Right forelimb (tissue), 1 donor: ENCODE measurements at regions not wholly inside any gene's neighbourhood (a gene's known extent, or its start where the extent isn't known, plus 50 kb on each side); places are given as distances from the start of the nearest gene placed in this dataset.
A peak's percentile ranks its signal among the peaks of the same experiment; 100 is the strongest.

ENCODE experiments used
- DNase-seq: peaks from one replicate; pipeline ENCODE4 v3.0.0-alpha.2; 2018

DNA sequence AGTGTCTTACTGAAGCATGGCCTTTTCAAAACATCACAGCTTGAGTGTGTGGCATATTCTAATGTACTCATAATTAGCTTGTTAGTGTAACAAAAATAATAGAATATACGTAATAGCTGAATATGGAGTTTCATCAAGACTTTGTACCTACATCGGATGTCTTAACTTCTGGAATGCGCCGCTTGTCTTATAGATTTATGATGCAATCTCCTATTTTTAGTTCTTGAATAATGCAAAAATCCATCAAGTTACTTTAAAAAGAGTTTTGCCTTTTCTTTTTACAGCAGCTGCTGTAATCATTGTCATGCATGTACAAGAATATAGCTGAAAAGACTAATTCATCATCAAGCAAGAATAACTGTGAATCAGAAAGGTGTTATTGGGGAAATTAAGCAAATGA, 140.7 kb upstream of the SCN7A start:
- no peak for DNase-seq

DNA sequence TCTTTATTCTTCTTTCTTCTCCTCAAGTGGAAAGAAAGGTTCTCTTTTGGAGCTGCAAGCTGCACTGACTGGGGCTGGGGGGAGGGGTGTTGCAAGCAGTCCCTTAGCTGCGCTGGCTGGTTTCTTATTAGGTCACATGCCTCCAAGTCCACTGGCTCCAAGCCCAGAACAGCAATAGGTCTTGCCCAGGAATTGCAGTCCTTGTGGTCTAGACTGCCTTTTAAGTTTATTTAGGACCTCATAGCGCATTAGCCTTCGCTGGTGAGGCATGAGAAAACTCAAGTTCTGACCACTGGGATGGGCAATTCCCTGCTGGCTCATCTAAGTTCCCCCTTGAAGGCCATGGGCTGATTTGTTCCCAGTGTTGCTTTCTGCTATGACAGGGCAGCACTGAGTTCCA, 138.6 kb upstream of the SCN7A start:
- DNase-seq: no peak

DNA sequence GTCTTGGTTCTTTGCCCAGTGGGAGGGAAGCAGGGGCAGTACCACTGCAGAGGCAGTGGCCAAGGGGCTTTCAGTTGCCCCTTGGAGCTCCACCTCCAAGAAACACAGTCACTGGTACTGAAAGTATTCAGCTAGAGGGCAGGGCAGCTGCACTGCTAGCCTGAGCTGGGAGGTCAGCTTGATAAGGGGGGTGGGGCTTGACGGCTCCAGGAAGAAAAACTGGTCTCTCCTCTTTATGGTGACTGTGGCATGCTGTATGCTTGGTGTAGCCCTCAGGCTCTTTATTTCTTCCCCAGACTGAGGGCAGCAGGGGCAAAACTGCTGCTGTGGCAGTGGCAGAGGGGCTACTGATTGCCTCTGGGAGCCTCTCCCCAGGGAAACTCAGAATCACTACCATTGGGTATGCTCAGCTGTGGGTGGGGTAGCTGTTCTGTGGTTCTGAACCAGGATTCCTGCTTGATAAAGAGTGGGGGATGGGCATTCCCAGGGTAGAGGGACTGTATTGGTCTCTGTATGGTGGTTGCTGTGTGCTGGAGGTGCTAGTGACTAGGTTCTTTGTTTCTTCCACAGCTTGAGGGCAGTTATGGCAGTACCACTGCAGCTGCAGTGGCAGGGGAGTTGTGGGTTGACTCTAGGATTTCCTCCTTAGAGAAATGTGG, 134.6 kb upstream of the SCN7A start:
- no peak for DNase-seq

DNA sequence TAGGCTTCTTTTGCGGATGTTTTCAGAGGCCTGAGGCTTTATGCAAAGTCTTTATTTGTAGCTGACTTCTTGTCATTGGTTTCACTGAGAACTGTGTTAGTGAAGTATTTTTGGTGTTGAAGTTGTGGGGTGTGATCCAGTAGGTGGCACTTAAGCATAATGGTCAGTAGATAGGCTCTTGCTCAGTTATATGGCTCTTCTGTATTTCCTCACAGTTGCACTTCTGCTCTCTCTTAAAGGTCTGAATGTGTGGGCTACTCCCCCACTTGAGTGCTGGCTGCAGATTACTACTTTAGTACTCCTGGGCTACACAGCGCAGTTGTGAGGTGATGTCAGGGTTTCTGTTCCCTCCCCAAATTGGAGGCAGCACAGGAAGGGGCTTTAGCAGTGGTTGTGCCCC, 133.8 kb upstream of the SCN7A start:
- DNase-seq: no peak

DNA sequence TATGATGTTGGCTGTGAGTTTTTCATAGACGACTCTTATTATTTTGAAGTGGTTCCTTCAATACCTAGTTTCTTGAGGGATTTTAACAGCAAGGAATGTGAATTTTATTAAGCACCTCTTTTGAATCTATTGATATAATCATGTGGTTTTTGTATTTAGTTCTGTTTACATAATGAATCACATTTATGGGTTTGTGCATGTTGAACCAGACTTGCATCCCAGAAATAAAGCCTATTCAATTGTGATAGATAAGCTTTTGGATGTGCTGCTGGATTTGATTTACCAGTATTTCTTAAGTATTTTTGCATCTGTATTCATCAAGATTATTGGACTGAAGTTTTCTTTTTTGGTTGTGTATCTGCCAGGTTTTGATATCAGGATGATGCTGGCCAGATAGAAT, 131.6 kb upstream of the SCN7A start:
- DNase-seq: no peak

DNA sequence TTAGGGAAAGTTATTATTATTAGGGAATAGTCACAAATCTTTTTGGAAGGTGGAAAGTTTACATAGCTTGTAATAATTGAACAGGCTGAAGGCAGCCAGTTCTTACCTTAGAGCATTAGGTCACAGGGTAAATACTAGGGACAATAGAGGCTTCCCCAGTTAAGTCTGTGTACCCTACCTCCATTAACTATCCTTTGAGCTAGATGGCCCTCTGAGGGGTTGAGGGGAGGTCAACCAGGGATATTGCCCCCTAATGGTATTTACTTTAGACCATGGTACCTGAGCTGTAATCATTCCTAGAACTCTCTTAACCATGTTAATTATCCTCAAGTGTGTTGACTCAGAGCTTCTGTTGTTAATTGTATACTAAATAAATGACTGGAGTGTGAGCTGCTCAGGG, 120.5 kb upstream of the SCN7A start:
- DNase-seq: no peak

DNA sequence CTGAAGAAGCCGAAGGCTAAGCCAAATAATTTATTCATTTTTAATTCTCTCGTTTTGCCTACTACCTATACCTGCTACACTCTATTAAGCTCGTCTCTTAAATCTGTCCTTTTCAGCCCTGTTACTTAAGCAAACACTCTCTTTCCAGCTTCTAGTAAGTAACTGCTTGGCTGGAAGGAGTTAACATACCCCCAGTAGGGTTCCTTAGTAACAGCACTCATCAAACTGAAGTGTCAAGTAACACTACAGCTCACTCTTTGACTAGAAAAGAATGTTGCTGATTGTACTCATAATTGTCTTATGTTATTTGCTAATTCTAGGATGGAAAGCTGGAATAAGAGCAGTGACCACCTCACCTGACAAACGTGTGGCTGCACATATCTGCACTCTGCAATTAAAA, 120.0 kb upstream of the SCN7A start:
- no peak for DNase-seq

DNA sequence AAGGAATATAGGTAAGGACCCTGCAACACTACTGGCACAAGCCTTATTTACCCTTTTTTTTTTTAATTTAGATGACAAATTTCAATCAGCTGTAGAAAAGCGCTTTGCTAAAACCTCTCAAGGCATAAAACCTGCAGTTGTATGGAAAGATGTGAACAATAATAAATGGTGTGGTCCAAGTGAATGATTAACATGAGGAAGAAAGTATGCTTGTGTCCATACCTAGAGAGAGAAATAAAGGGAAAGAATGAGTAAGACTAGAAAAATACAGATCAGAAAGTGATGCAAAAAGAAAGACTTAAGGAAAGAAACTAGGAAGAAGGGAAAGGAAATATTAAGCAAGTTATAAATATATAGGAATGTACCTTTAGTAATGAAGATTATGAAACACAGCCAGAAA, 119.2 kb upstream of the SCN7A start:
- no peak for DNase-seq

DNA sequence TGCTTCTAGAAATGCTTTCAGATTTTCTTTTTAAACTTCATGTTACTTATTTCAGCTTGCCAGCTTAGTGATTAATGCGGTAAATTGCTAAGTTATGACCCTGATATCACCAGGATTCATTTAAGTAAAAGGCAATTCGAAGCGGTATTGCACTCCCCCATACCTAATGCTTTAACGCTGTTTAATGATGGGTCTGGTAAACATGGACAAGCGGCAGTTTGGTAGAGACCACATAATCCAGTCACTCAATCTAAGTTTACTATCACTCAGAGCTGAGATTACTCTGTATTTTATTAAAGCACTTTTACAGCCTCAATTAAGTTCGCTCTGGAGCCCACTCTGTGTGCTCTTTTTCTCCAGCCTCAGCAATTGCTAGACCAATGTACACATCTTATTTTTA, 118.2 kb upstream of the SCN7A start:
- no peak for DNase-seq

DNA sequence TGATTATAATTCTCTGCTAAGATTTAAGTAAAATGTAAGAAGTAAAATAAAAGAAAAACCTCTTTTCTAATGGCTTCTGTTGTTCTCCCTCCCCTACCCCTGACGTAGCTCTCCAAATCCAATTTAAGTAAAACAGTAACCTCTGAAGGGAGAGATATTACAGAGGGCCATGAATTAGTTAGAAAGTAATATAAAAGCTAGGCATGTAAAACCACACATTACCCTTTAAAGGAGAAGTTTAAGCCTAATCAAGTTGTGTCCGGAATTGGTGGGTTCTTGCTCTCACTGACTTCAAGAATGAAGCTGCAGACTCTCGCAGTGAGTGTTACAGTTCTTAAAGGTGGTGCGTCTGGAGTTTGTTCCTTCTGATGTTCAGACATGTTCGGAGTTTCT, 116.9 kb upstream of the SCN7A start:
- DNase-seq: no peak

DNA sequence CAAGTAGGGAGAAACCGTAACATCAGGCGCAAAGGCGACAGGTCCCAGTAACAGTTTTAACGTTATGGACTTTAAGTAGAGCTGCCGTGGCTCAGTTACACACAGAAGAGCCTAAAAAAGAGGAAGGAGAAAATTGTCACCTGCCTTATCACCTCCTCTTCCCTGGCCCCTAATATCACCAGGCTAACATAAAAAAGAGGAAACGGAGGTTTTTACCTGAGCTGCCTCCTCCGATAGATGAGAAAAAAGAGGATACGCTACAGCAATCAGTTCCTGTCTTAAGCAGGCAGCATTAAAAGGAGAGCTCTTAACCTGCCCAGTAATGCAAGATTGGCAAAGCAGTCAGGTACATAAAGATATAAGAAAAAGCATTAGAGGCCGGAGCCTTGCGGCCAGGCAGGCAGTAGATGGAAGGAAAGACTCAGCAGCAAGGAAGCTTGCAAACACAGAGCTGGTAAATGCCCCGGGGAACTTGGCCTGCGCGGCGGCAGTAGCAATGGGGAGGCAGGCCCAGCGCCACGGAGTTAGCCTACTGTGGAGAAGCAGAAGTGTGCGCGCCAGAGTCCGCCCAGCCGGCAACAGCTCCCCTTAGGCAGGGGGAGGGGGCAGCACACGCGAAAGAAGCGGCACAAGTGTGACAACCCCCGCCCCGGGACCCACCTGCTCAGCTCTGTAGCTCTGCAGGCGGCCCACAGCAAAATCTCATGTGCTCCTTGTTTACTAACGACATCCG, 116.3 kb upstream of the SCN7A start:
- peak; percentile 70 for DNase-seq

DNA sequence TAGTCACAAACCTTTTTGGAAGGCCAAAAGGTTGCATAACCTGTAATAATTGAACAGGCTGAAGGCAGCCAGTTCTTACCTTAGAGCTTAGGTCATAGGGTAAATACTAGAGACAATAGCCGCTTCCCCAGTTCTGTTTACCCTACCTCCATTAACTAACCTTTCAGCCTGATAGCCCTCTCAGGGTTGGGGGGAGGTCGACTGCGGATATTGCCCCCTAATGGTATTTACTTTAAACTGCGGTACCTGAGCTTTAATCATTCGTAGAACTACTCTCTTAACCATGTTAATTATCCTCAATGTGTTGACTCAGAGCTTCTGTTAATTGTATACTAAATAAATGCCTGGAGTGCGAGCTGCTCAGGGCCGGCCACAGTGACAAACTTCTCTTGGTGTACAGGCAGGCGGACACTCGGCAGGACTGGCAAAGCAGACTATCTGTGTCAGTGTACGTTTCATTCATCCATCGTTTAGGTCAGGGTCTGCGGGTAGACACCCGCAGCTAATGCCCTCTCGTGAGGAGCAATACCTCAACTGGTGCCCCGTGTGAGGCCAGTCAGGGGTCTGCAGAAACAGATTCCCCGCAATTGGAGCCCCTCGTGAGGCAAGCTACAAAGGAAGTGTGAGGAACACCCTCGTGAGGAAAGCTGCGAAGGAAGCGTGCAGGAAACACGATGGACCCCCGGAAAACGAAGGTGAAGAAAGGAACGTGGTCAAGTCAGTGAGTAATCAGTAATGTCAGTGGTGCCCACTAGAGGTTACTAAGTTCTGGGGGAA, 115.3 kb upstream of the SCN7A start:
- no peak for DNase-seq

DNA sequence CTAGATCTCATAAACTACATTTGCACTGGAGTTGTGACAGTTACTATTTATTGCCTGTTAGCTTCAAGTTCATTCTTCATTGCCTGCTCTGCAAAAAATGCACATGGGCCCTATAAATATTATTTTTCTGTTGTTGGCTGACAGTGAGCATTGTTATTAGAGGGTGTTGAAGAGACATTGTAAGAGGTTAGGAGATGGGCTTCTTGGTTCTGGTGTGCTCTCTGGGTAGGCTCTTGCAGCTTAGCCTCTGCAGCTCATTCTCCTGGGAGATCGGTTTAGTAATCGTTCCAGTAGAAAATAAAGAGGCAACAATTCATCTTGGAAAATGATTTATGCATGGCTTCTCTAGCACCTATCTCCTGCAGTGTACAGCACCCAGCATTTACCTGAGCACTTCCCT, 113.8 kb upstream of the SCN7A start:
- DNase-seq: no peak

DNA sequence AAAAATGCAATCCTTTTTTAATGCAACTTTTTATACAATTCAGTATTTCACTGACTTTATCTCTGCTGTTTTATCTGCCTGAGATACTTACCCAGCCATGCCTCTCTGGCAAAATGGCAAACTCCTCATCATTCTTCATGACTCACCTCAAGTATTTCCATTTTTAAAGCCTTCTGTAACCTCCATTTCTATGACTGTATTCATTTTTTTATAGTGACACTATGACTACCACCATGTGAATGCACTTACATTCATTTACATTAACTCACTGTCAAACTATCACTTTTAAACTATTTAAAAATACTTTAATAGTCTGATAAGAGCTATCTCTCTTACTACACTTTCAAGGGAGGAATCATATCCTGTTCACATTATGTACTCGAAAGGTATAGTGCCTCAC, 99.4 kb upstream of the SCN7A start:
- DNase-seq: no peak

DNA sequence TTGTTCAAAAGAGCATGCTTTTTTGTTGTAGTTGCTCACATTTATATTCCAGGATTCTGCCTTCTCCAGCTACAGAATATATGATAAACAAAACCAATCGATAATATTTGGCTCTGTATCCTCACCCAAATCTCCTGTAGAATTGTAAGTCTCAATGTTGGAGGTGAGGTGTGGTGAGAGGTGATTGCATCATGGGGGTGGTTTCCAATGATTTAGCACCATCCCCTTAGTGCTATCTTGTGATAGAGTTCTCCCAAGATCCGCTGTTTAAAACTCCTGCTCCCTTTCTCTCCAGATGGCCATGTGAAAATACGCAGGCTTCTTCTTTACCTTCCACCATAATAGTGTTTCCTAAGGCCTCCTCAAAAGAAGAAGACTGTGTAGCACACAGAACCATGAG, 98.7 kb upstream of the SCN7A start:
- no peak for DNase-seq

DNA sequence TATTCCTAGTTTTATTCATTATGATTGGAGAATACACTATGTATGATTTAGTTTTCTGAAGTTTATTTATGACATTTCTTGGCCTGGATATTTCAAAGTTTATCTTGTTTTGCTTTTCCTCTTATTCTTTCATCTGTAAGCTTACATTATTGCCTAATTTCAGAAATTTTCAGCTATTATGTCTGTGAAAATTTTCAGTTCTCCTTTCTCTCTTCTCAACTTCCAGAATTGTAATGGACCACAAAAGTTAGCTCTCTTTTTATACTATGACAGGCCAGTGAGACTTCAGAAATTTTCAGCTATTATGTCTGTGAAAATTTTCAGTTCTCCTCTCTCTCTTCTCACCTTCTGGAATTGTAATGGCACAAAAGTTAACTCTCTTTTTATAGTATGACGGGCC, 97.2 kb upstream of the SCN7A start:
- DNase-seq: no peak

DNA sequence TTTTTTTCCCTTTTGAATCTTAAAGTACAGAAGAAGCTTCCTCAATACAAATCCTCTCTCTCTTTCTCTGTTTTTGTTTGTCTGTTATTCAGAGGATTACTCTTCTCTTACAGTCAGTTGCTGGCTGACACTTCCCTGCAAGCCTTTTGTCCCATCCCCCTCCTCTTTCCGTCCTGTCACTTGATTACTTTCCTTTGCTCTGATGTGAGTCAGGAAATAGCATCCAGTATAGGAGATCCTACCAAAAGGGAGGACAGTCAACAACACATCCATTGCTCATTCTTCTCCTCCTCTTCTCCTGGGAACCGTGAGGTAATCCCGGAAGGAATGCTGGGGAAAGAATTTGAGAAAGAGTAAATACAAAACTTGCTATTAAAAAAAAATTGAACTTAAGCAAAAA, 79.3 kb upstream of the SCN7A start:
- DNase-seq: no peak

DNA sequence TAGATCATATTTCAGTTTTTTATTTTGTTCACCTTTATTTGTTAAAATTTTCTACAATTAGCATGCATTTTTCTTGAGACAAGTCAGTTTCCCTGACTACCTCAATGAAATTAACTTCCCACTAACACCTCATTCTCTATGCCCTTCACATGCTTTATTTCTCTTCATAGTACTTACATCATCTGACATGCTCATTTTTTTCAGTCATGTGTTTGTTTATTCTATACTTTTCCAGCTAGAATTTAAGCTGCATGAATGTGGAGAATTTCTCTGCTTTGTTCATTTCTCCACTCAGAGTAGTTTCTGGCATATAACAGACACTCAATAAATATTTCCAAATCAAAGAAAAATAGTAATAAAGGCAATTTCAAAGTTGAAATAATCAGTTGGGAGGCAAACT, 78.9 kb upstream of the SCN7A start:
- no peak for DNase-seq

DNA sequence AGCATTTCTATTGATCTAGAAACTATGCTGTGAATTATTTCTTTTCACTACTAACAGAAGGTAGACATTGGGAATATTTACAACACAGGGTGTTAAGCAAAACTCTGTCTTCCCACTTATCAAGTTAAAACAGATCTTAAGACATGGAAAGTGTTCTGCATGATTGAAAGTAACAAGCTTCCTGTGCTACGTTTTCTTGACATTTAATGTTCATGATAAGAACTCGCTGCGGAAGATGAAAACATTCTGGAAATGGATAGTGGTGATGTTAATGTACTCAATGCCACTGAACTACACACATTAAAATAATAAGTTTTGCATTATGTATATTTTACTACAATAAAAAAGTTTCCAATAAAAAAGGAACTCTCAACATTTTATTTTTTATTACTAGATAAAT, 74.4 kb upstream of the SCN7A start:
- DNase-seq: no peak

DNA sequence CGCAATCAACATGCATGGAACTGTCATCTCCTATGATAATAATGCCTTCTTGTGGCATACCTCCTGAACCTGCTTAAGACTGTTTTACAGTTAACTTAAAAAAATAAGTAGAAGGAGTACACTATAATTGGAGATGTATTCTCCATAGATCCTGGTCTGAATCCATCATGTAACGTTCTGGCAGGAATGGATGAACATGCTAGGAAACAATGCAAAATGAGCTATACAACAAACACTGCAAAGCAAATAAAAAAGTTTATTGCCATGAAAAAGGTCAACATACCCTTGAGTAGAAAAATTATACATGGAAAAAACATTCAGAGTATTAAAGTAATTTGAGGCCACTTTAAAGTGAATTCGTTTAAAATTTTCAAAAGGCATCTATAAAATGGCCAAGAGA, 71.5 kb upstream of the SCN7A start:
- DNase-seq: no peak

DNA sequence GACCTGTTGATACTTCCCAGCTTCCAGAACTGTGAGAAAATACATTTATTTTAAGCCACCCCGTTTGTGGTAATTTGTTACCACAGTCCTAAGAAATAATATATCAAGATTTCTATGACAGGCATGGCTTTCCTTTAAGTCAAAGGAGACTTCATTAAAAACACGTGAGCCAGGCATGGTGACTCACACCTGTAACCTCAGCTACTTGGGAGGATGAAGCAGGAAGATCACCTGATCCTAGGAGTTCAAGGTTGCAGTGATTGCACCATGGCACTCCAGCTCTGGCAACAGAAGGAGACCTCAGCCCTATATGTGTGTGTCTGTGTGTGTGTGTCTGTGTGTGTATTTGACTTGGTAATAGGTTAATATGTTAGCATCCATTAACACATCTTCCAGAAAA, 69.8 kb upstream of the SCN7A start:
- DNase-seq: no peak

DNA sequence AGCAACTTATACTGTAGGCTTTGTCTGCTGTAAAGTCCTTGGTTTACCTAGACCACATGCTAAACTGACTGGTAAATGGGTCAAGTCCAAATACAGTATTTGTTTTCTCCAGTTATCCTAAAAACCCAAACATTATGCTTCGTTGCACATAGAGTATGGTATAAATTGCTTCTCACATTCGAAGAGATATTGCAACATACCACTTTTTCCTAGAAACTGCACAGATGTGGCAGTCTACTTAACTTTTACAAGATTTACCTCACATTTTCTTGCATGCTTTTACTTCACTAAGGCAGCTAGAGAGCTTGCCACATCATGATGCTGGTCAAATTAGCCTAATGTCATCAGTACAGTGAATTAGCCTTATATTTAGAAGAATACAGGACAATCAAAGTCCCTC, 66.0 kb upstream of the SCN7A start:
- DNase-seq: no peak

DNA sequence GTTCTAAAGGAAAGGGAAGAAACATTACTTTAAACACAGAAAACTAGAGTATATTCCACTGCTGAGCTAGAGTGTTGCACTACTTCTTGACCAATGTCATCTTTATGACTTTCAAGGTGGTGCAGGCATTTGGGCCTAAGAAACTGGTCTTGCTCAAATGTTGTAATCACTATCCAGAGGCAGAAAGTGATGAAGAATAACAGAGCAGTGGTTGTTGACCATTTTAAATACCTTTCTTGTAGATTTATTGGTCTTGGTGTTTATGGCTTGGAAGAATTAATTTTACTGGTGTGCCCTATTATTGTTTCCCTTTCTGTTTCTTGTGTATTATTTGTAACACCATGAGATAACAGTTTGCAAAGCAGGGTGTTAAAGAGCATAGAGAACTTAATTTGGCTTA, 56.9 kb upstream of the SCN7A start:
- DNase-seq: no peak

DNA sequence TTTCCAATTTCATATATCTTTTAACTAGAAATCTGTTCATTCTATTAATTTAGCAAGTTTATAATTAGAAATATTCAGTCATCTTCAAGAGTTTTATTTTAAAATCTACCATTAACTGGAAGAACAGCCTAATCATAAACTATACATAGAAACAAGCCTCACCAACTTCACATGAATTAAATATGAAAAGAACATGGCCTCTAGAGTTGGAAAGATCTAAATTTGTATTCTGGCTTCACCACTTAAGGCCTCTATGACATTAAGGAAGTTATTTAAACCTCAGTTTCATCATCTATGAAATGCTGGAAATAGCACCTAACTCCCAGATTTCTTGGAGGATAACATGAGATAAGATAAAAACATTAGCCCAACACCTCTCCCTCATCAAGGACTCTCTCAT, 51.4 kb upstream of the SCN7A start:
- DNase-seq: no peak
